UCSD-AML1 (cell line): ENCODE measurements at regions not wholly inside any gene's neighbourhood (a gene's known extent, or its start where the extent isn't known, plus 50 kb on each side); places are given as distances from the start of the nearest gene placed in this dataset.
"Not testable (repeated sequence)": the region's sequence is repeated elsewhere in the genome, so short reads cannot be mapped to it uniquely, and the experiment has no call there.

Source experiments
- DNase-seq: peaks from one replicate; lab custom pipeline; 2025; ENCODE audit not compliant: unreplicated experiment; lab: John Stamatoyannopoulos, UW

- DNase-seq = no peak
These were observed 223.2 kb downstream of the ANAPC1 start for GRCh38 chr2:111660811-111661210.

GRCh38 chr2:111661286-111661940, 222.6 kb downstream of the ANAPC1 start:
- no peak for DNase-seq

- DNase-seq = no peak
These were observed 221.8 kb downstream of the ANAPC1 start for GRCh38 chr2:111662039-111662770.

GRCh38 chr2:111662771-111663470, 221.1 kb downstream of the ANAPC1 start:
- DNase-seq = no peak

- no peak for DNase-seq
These were observed 220.3 kb downstream of the ANAPC1 start for GRCh38 chr2:111663471-111664274.

GRCh38 chr2:111664275-111664850, 219.6 kb downstream of the ANAPC1 start:
- DNase-seq = no peak

- no peak for DNase-seq
These were observed 219.0 kb downstream of the ANAPC1 start for GRCh38 chr2:111665011-111665410.

DNA sequence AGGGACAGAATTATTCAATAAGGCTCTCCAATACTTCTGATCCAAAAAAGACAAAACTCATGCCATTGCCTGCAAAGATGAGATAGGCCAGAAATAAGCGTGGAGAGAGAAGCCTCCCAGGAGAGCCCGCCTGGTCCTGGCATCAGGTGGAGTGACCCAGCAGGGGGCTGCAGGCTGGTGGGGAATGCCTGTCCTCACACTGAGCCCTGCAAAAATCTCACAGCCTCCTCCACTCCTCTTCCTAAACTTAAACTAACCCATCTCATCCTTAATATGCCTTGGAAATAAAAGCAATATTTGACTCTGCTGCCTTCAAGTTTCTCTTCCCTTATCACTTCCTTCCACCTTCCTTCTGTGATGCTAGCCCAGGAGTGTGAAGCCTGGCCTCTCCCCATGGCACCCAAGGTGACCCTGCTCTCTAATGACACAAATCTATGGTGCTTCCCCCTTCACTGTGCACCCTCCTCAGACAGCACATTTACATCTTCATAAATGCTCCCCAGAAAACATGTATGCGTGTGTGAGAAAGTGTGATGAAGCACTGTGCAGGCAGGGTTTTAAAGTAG, 218.4 kb downstream of the ANAPC1 start:
- no peak for DNase-seq

- no peak for DNase-seq
These were observed 217.8 kb downstream of the ANAPC1 start for GRCh38 chr2:111666160-111666559.

- no peak for DNase-seq
These were observed 217.0 kb downstream of the ANAPC1 start for GRCh38 chr2:111667001-111667400.

GRCh38 chr2:111667542-111668273, 216.3 kb downstream of the ANAPC1 start:
- DNase-seq = peak; percentile 52

- DNase-seq = no peak
These were observed 215.7 kb downstream of the ANAPC1 start for GRCh38 chr2:111668274-111668616.

DNA sequence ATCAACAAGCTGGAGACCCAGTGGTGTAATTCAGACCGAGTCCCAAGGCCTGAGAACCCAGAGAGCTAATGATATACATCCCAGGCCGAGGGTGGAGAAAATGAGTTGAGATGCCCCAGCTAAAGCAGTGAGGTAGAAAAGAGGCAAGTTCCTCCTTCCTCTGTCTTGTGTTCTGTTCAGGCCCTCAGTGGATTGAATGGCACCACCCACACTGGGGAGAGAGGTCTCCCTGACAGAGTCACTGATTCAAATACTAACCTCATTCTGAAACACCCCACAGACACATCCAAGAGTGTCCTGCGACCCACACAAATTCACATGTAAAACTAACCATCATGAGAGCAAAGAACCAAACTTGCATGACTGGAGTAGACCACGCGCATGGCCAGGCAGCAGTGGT, 215.3 kb downstream of the ANAPC1 start:
- no peak for DNase-seq

- DNase-seq = no peak
These were observed 213.9 kb downstream of the ANAPC1 start for GRCh38 chr2:111669928-111670695.

- DNase-seq = no peak
These were observed 213.2 kb downstream of the ANAPC1 start for GRCh38 chr2:111670776-111671175.

GRCh38 chr2:111671426-111672150, 212.4 kb downstream of the ANAPC1 start:
- peak; percentile 55 for DNase-seq

- not testable (repeated sequence) for DNase-seq
These were observed 211.4 kb downstream of the ANAPC1 start for GRCh38 chr2:111672641-111673040.

DNA sequence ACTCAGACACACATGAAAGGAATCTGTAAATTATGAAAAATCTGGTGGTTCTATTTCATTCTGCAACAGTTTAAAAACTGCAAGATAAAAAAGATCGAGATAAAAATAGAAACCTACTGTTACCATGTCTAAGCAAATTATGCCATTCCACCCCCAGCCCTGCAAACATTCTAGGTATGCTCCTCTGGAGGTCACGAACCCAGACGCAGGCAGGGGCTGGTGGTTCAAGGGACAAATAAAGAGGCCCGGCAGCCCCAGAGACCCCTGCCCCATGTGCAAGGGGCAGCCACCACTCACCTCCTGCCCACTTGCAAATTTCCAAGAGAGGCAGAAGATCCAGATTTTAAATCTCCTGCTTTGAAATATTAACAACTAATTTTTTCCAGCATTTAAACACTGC, 210.5 kb downstream of the ANAPC1 start:
- no peak for DNase-seq
